ELF-1 (cell line): ENCODE measurements at regions not wholly inside any gene's neighbourhood (a gene's known extent, or its start where the extent isn't known, plus 50 kb on each side); places are given as distances from the start of the nearest gene placed in this dataset.

Experiments used
- DNase-seq: peaks from one replicate; pipeline ENCODE4 v3.0.0-alpha.2; 2016; ENCODE audit warnings: low read depth, low spot score

DNA sequence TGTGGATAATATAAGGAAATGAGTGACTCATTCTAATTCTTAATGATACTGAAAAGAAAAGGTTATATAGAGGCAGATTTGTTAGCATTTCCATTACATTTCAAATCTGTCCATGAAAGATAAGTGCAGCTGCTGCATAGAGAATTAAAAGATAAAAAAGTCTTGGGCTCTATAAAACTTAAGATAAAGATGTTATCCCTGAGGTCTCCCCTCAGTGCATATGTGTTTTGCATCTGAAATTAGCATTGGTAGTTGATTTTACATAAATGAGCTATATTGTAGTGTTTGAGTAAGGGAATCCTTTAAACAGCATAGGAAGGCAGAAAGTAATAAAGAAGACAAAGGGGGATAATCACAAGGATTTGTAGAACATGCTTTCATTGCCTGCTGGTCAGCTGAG, 206.2 kb downstream of the FSCB start:
- DNase-seq, result no peak

DNA sequence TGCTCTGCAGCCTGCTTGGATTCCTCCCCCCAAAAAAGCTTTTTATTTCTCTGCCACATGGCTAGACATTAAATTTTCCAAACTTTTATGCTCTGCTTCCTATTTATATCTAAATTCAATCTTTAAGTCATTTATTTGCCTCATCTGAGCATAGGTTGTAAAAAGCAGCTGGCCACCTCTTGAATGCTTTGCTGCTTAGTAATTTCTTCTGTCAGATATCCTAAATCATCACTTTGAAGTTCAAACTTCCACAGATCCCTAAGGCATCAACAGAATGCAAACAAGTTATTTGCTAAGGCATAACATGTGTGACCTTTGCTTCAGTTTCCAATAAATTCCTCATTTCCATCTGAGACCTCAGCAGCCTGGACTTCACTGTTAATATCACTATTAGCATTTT, 209.6 kb downstream of the FSCB start:
- no peak for DNase-seq

DNA sequence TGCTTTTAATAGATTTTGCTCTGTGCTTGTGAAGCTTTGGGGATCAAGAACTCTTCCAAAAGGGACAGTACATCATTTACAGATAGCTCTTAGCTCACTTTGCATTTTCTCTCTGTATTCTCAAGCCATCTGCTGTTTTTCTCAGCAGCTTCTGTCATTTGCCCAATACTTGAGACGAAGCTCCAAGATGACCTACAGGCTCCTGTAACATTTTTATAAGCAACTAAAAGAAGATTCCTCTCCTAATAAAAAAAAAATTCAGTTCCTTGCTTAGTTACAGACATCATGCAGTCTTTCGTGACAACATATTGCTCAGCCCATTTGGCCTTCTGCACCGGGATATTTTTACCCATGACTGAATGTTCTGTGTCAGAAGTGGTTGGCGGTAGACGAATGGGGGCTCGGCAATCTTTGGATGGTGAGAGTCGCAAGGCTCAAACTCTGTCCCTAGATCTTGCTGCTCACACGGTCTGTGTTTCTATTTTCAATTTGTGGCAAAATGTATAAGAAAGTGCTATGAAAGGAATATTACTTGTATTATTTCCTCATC, 215.6 kb downstream of the FSCB start:
- DNase-seq, result no peak

DNA sequence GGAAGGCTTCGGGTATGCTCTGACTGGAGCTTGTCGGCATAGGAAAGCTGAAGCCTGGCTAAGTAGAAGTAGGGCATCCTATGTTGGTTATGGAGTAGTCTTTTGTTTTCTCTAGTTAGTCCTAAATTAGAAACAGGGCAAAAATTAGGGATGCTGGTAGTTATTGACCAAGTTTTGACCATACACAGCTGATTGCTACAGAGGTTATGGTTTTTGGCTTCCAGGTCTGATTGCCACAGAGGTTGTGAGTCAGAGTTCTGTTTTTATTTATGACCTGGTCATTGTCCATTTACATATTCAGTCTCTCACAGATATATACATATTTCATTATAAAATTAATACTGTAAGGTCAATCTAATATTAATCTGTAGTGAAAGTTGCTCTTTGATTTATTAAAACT, 219.2 kb downstream of the FSCB start:
- no peak for DNase-seq

DNA sequence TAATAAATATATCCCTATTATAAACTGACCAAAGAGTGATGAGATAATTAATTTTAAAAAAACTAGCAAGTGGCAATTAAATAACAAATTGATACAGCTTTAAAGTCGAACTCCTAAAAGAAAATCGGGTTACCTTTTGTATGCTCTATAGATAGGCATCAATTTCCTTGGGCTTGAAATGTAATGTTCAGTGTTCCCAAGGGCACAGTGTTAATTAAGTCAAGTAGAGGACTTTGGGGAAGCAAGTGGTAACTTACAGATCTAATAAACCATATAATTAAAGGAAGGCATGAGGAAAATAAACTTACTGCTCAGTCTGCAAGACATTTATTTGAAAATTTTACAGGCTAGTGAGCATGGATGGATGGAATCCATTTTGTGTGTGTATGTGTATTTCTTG, 220.9 kb downstream of the FSCB start:
- no peak for DNase-seq

DNA sequence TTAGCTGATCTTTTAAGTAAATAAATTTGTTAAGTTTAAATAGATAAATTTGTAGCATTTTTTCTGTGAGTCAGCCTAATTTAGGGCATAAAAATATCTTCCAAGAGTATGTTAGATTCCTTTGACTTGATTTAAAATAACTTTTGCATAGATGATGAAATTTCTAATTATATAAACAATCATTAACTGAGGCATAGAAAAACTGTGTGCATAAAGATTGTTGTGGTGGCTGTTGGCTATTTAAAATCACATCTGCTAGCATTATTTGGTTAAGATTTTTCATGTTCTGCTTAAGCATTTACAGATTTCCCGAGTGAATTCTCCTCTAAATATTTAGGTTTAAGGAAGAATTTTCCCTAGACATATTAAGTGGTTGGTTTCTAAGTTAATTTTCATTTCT, 223.2 kb downstream of the FSCB start:
- no peak for DNase-seq

DNA sequence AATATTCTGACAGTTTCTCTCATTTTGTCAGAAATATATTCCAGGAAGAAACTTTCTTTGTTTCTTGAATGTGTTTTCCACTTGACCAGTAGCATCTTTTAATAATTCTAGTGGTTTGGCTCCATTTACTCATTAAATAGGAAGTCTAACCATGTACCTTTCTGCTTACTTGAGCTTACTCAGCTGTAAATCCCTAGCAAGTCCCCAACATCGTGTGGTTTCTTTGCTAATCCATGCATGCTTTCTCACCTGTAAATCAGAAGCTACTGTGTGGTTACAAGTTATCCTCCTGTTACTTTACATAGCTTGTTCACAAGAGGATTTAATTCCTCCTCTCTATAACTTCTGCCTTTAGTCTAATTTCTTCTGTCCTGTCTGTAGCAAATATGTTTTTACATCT, 227.7 kb downstream of the FSCB start:
- DNase-seq, result no peak

DNA sequence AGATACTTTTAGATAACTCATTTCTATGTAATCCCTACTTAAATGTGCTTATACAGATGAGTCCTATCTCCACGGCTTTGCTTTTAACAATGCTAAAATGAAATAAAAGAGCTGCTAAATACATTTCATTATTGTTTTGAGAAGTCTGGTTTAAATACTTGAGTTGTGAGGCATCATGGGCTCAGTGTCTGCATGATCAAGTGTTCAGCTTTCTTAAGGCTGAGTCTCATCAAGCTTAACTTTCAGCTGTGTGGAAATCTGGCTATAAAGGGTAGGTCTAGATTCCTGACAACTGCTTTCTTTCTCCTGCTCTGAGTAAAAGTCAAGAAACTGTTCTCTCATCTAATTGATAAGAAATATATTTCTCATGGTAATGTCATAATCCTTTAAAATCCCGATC, 235.4 kb downstream of the FSCB start:
- no peak for DNase-seq

DNA sequence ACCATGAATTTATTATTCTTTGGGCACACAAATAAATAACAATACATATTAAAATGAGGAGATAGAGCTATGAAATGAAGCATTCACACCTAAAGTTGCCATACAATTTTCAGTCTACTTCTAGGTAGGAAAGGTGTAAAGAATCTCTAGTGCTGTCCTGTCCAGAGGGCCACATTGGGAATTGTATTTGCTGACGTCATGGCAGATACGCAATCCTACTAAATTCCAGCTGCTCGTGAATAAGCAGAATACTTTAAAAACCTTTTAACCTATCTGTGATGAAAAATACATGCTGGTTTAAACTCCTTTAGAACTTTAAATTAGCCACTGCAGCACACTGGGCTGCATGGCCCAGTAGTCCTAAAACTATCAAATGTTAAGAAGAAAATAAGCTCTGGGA, 236.1 kb downstream of the FSCB start:
- DNase-seq, result no peak

DNA sequence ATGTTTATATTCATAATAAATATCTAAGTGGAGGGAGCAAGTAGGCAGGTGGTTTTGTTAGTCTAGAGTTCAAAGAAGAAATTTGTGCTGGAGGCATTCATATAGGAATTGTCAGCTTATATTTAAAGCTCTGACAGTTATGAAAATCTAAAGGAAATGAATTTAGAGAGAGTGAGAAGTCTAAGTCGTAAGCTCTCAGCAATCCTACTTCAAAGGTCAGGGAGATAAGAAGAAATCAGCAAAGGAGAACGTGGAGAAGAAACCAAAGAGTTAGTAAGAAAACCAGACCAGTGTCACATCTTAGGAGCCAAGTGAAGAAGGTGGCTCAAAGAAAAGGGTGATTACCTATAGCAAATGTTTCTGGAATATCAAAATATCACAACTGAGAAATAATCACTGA, 241.8 kb downstream of the FSCB start:
- no peak for DNase-seq

DNA sequence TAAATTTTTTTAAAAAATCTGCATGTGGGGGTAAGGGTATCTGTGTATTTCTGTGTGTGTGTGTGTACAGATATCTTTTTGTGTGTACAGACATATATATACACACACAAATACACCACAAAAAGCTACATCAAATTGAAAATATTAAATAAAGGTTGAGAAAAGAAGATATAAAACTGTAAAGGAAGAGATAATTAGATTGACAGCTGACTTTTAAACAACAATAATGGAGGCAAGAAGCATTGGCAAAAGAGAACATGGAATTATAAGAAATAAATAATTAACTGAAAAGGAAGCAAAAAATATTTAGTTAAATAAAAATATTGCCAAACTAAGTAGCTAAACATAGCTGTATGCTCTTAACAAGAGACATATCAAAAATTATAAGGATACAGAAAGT, 291.4 kb downstream of the FSCB start:
- no peak for DNase-seq

DNA sequence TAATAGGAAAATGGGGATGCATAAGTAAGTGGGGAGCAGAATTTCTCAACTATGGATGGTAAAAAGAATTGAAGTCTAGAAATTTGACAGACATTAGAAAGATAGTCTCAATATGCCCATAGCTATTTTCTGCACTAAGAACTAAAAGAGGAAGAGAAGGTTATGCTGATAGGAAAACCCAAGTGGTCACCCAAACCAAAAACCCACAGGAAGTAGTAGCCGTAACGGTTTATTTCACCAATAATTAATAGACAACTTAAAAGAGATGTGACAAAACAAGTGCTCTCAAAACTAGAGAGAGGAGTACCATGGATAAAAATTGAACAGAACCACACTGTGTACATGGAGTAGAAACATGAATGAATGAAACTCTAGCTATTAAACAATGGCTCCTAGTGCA, 295.4 kb downstream of the FSCB start:
- DNase-seq, result no peak

DNA sequence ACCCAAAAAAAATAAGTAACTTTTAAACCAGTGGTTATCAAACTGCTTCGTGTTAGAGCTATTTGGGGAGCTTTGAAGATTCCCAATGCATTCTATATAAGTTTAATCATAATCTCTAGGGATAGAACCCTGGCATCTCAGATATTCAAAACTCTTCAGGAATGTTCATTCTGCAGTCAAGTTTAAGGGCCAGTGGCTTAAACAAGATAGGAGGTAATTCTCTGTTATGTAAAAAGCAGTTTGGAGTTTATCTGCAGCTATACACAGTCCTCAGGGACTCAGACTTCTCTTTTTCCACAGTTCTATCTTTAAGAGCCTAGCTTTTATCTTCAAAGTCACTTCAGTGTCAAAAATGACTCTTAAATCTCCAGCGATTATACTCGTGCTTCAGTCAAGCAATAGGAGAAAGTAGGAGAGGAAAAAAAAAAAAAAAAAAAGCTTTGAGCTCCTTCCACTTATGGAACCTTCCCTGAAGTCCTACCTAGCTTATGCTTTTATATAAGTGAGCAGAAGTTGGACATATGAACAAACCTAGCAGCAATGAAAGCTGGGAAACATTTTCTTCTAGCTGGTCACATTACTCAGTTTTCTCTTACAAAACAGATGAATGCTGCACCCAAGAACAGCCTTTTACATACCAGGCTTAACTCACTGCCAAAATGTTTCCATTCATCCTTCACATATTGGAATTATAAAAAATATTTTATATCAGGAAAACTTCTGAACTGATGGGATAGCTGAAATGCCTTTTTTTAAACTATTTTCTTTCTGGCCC, 302.8 kb downstream of the FSCB start:
- DNase-seq, result no peak

DNA sequence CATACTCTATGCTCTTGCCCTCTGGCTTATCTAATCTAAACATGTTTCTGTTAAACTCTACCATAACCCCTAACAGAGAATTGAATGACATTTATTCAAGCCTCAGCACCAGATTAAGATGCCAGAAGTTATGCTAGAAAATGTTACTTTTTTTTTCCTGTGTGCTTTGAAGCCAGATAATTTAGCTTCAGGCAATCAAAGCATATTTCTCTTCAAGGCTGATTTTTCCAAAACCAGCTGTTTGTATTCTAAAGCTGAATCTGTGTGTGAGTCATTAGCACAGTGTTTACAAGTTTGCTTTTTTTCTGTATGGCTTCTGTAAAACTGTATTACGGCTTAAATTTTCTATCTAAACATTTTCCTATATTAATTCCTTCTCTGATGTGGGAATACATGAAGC, 326.1 kb downstream of the FSCB start:
- DNase-seq, result no peak

DNA sequence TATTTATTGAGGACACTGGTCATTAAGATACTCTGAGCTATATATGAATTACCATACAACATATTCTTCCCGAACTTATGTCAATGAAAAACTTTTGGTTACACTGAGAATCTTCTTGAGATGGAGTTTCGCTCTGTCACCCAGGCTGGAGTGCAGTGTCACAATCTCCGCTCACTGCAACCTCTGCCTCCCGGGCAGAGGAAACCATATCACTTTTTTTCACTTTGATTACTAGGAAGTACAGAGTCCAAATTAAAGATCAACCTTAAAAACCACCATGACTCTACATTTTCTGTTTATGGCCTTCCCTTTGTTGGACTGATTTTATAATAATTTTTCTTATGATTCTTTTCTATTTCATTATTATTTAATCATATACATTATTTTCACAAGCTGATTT, 336.5 kb downstream of the FSCB start:
- no peak for DNase-seq

DNA sequence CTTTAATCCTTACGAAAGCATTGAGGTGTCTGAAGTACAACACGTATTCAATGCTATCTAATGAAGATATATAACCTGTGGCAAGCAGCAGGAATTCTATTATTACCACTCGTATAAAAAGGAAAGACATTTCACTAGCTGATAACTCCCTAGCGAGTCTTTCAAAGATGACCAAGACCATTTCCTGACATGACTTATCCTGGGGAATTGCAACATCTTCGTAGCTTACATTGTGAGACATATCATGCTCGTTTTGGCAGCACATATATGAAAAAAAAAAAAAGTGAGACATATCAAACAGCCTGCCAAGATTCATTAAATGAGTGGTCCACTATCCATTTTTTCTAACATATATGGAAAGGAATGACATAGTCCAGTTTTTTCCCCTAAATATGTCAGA, 337.0 kb downstream of the FSCB start:
- DNase-seq, result no peak

DNA sequence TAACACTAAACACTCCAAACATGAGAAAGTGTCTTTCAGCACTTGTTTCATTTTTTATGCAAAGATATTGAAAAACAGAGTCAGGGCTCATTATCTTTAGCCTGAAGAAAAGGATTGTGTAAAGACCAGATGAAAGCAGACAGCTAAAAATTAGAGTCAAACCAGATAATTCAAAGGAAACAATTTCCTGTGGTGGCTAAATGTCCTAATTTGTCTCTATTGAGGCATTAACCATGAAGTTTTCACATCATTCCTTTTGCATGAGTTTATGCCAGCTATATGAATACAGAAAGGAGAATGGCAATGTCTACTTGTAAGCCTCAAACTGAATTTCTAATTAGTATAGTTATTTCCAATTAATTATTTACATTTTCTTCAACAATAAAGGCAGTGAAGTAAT, 338.5 kb downstream of the FSCB start:
- DNase-seq, result no peak

DNA sequence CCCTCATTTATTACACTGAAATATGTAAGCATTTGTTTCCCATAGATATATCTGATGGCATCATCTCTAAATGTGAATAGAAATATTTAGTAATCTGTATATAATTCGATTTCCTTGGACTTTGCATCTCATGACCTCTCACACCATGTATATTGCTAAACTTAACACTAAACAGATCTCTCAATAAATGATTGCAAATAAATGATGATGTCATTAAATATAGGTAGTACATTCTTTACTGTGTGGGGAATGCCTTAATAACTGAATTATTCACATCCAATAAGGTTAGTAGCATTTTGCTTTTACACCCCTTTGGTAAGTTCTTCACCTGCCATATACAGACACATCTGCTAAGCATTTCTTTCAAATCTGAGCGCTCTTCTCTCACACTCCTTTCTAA, 340.5 kb downstream of the FSCB start:
- DNase-seq, result no peak

DNA sequence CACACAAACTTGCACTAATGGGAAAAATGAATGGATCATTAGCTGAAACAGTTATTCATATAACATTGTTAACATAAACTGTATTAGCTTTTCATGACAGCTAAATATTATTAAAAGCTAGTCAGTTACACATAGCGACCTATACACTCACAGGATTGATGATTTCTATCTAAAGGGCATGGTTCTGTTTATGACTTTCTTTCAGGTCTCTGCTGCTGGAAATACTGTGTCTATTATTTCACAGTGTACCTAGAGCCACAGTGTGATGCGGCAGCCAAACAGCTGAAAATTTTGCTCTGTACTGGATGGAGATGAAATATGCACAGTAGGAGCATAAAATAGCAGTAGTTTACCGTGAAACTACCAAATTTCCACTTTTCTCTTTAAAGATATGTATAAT, 341.1 kb downstream of the FSCB start:
- DNase-seq, result no peak

DNA sequence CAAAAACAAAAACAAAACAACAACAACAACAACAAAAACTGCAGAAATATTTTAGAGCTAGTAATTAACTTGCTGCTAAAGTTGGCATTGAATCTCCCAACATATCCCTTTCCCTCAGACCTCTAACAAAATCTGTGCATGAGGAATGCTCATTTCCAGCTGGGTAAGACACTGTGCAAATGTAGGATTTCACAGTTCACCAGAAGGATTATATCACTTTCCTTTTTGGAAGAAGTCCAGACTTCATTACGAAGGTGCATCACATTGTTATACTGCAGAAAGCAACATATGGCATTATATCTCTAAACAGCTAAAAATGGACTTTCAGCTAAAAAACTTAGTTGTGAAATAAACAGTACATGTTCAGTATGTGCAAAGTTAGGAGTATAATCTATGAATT, 341.8 kb downstream of the FSCB start:
- DNase-seq, result no peak

DNA sequence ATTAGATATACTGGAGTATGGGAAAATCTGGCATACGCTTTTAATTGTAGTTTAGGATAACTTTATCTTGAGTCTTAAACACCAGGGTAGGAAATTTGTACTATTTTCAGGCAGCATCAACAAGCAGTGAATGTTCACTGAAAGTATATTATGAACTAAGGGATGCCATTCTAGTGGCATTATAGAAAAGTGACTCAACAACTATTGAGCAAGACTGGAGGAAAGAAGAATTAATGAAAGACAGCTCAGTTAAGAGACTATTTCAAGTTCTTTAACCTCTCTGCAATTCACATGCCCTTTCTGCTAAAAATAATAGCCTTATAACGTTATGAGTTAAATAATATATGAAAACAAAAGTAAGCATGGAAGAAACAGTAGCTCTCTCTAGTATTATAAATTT, 343.1 kb downstream of the FSCB start:
- no peak for DNase-seq

DNA sequence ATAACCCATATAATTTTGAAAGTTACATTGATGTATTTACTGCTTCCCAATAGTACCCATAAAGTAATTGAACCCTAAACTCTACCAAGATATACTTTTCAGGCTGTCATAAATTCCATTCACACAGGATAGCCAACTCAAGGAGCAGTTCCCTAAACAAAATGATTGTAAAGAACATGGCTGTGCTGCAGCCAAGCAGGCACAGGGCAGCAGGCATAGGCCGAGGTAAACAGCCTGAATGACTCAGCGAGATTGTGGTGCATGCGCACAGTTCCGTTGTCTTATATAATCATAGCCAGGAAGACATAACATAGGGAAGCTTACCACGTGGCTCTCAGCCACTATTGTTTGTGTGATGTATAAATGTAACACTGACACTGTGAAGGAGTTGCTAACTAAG, 344.9 kb downstream of the FSCB start:
- DNase-seq, result no peak

DNA sequence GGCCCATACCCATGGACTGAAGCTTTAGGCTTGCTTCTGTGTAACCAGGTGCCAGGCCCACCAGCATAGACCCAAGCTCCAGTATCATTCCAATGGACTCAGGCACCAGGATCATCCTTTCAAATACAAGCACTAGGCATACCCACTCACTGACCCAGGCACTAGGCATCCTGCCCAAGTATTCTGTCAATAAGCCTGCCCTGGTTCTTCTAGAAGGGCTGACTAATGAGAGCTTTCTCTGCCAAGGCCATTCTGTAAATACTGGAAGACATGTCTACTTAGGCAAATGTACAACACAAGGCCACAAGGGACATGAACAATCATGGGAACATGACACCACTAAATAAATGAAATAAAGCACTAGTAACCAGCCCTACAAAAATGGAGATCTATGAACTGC, 352.2 kb downstream of the FSCB start:
- DNase-seq, result no peak

DNA sequence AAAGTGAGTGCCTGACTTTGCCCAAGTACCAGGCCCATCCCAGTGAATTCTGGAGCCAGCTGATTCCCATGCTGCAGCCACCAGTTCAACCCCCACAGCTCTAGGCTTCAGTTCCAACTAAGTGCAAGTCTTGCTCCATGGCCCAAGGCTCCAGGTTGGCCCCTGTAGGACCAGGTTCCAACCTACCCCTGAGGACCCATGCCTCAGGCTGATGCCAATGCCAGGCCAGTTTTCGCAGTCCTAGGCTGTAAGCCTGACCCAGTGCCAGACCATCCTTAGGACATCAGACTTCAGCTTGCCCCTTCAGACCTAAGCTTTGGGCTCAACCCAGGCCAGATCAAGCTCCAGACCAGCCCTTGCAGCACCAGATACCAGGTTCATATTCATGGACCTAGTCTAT, 352.6 kb downstream of the FSCB start:
- no peak for DNase-seq
